ENCODE measurements at regions not wholly inside any gene's neighbourhood (a gene's known extent, or its start where the extent isn't known, plus 50 kb on each side); places are given as distances from the start of the nearest gene placed in this dataset.
"Not testable (repeated sequence)": the region's sequence is repeated elsewhere in the genome, so short reads cannot be mapped to it uniquely, and the experiment has no call there.

DNA sequence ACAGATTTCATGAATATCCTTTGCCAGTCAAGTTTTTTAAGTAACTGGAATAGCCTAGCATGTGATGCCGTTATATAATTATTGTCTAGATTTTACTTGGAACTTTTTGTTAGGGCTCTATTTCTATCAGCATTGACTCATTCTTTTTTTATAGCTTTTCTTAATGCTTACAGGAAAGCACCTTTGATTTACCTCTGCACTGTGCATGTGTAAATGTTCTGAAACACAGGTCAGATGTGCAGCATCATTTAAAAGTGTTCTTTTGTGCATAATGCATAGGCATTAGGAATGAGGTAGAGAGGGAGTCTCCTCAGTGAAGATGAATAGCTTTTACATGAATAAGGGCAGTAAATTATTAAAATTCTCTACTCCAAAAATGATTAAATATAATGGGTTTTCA lies 669.3 kb upstream of the MBL2 start:
- H3K4me3 ChIP-seq (ENCODE audit: low read depth, low read length): no peak overlapping the region
- in situ Hi-C loops (cut with HindIII; ENCODE audit: low sequenced_read_pairs): no loop called here
- DNase-seq (ENCODE audit: low read depth): no peak
- TF ChIP-seq, protein P1, sequence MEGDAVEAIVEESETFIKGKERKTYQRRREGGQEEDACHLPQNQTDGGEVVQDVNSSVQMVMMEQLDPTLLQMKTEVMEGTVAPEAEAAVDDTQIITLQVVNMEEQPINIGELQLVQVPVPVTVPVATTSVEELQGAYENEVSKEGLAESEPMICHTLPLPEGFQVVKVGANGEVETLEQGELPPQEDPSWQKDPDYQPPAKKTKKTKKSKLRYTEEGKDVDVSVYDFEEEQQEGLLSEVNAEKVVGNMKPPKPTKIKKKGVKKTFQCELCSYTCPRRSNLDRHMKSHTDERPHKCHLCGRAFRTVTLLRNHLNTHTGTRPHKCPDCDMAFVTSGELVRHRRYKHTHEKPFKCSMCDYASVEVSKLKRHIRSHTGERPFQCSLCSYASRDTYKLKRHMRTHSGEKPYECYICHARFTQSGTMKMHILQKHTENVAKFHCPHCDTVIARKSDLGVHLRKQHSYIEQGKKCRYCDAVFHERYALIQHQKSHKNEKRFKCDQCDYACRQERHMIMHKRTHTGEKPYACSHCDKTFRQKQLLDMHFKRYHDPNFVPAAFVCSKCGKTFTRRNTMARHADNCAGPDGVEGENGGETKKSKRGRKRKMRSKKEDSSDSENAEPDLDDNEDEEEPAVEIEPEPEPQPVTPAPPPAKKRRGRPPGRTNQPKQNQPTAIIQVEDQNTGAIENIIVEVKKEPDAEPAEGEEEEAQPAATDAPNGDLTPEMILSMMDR (IDR thresholded peaks at IDR 0.05; ENCODE audit: low read depth, low read length, missing control alignments): no peak

DNA sequence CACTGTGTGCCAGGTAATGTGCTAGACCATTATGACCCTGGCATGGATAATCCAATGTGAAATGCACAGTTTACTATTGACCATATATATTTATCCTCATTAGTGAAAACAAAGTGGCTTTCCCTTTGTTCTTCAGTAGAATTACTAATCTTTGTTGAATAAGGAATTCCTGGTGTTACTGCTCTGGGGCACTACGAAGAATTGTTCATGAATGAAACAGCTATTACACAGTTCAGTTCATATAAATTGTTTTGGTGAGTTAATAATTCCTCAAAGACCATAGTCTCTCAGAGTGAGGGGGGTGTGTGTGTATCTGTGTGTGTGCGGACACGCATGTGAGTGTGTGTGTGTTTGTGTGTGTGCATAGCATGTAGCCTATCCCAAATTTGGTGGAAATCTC lies 668.0 kb upstream of the MBL2 start:
- in situ Hi-C loops (cut with HindIII; ENCODE audit: low sequenced_read_pairs): no loop called here

DNA sequence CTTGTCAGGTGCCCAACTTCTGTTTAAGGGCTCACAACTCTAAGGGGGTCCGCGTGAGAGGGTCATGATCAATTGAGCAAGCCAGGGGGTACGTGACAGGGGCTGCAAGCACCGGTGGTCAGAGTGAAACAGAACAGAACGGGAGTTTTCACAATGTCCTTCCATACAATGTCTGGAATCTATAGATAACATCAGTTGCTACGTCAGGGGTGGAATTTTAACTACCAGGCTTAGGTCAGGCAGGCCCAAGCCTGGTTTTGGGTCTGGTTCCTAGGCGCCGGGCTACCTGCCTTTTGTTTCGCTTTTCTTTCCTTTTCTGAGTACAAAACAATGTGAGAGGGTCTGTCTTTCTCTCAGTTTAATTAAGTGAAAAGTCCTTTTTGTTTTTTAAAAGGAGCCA lies 666.5 kb upstream of the MBL2 start:
- not testable (repeated sequence) for DNase-seq (ENCODE audit: low read depth)

More for the DNA sequence above, 668.0 kb upstream of the MBL2 start:
- no peak overlapping the region for H3K4me3 ChIP-seq (ENCODE audit: low read depth, low read length)
- DNase-seq (ENCODE audit: low read depth): no peak
- TF ChIP-seq, protein P1 (IDR thresholded peaks at IDR 0.05; ENCODE audit: low read depth, low read length, missing control alignments): no peak

DNA sequence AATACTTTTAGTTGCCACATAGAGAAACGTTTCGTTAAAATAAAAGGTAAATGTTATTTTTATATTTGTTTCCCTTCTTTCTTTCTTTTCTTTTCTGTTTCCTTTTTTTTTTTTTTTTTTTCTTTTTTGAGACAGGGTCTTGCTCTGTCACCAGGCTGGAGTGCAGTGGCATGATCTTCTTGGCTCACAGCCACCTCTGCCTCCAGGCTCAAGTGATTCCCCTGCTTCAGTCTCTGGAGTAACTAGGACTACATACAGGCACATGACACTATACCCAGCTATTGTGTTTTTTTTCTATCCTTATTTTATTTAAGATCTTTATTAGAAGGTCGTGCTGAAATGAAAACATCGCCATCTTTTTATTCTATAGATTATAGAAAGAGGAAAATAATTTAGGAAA lies 661.8 kb upstream of the MBL2 start:
- no peak overlapping the region for H3K4me3 ChIP-seq (ENCODE audit: low read depth, low read length)
- in situ Hi-C loops (cut with HindIII; ENCODE audit: low sequenced_read_pairs): no loop called here
- TF ChIP-seq, protein P1 (IDR thresholded peaks at IDR 0.05; ENCODE audit: low read depth, low read length, missing control alignments): no peak
- no peak for DNase-seq (ENCODE audit: low read depth)

More for the DNA sequence above, 666.5 kb upstream of the MBL2 start:
- in situ Hi-C loops (cut with HindIII; ENCODE audit: low sequenced_read_pairs); H3K4me3 ChIP-seq (ENCODE audit: low read depth, low read length): not testable (repeated sequence)

DNA sequence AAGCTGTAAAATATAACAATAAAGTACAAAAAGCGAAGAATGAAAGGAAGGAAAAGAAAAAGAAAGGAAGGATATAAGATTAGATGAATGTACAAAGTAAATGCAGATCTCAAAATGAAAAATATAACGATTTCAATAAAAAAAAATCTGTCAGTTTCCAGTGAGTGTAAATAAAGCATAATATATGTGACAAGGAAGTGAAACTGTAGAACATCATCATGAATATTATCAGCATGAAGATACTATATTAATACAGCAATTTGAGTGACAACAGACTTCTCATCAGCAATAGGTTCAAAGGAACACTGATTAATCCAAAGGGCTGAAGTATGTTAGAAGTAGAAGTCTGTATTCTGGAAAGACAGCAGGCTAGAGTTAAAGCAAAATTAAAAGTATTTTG lies 659.5 kb upstream of the MBL2 start:
- DNase-seq (ENCODE audit: low read depth): no peak
- TF ChIP-seq, protein P1 (IDR thresholded peaks at IDR 0.05; ENCODE audit: low read depth, low read length, missing control alignments): no peak
- H3K4me3 ChIP-seq (ENCODE audit: low read depth, low read length): no peak overlapping the region
- in situ Hi-C loops (cut with HindIII; ENCODE audit: low sequenced_read_pairs): no loop called here

DNA sequence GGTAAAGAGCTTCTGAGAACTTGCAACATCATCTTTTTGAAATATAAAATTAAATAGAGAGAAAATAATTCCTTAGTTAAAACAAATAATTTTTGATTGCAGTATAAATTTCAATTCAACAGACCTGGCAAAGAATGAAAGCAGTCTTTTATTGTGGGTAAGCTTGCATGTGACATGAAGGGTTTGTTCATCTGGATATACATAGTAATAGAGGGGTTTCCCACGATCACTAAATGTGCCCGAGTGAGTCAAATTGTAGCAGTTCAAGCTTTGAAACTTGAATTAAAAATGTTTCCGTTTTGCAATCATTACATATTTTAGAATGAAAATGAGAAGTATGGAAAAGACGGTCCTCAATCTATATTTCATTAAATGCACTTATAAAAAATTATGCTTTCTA lies 658.4 kb upstream of the MBL2 start:
- TF ChIP-seq, protein P1 (IDR thresholded peaks at IDR 0.05; ENCODE audit: low read depth, low read length, missing control alignments): no peak
- in situ Hi-C loops (cut with HindIII; ENCODE audit: low sequenced_read_pairs): no loop called here
- no peak for DNase-seq (ENCODE audit: low read depth)

DNA sequence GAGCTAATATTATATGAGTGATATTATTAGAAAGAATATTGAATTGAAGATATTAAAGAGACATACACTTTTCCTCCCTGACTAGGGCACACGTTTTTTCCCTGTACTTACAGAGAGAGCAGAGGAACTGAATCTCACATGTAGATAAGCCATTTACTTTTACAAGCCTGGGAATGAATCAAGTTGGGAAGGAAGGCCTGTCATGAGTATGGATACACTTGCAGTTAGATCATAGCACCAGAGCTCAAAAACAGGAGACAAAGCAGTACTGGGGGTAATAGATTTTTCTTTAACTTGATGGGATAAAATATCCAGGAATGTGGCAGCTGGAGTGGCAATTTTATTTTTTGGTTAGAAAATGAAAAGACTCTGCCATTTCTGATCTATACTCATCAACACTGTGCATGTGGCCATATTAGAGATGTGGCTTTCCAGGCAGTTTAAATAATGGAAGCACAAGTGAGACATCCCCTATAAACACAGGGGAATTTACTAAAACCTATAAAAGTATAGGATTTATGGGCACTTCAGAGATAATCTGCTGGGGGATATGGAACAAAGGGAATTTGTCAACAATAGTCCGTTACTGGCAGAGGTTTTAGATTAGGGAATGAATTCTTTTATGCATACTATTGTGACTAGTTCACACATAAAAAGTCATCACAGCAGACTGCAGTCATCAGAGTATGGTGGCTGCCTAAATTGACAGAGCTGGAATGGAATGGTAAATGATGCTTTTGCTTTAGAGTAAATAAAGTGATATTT lies 657.7 kb upstream of the MBL2 start:
- DNase-seq (ENCODE audit: low read depth): no peak
- in situ Hi-C loops (cut with HindIII; ENCODE audit: low sequenced_read_pairs): no loop called here
- no peak overlapping the region for H3K4me3 ChIP-seq (ENCODE audit: low read depth, low read length)
- TF ChIP-seq, protein P1 (IDR thresholded peaks at IDR 0.05; ENCODE audit: low read depth, low read length, missing control alignments): no peak

More for the DNA sequence above, 658.4 kb upstream of the MBL2 start:
- no peak overlapping the region for H3K4me3 ChIP-seq (ENCODE audit: low read depth, low read length)

All from astrocyte of the cerebellum (primary cell).